OCI-LY7 (cell line): ENCODE measurements at regions not wholly inside any gene's neighbourhood (a gene's known extent, or its start where the extent isn't known, plus 50 kb on each side); places are given as distances from the start of the nearest gene placed in this dataset.

ENCODE experiments used
- BruUV-seq: library from RNA; stranded (reverse); fragments of 400-500 nt; replicated peaks from 2 replicates; lab custom pipeline; 2021; lab: Mats Ljungman, UMichigan
- CTCF ChIA-PET: fragments of 300-600 bp; sonication (Branson Sonifier 250); formaldehyde crosslinking; loops from one replicate; lab custom pipeline; 2022; ENCODE audit warnings: antibody characterized with exemption; ENCODE audit not compliant: unreplicated experiment; lab: Charles Lee
- POLR2A ChIA-PET: fragments of 300-600 bp; sonication (Branson Sonifier 250); formaldehyde crosslinking; loops from one replicate; lab custom pipeline; 2022; ENCODE audit warnings: antibody characterized with exemption; lab: Charles Lee
- DNase-seq: peaks from one replicate; pipeline ENCODE4 v3.0.0-alpha.2; 2015; ENCODE audit warnings: low spot score
- H2AFZ ChIP-seq: fragments of 200-600 bp; sonication (generic), shearing (Covaris generic); 2 replicates; pipeline ENCODE4 v1.6.1; 2014; ENCODE audit warnings: mild to moderate bottlenecking, antibody characterized with exemption, low read length, moderate library complexity
- H3K27ac ChIP-seq: fragments of 200-600 bp; sonication (generic); 2 replicates; pipeline ENCODE4 v1.5.1; 2014; ENCODE audit warnings: mixed run types, low read depth, mild to moderate bottlenecking, moderate library complexity, low read length, inconsistent platforms; ENCODE audit not compliant: poor library complexity, severe bottlenecking
- H3K36me3 ChIP-seq: fragments of 200-600 bp; sonication (generic); 2 replicates; pipeline ENCODE4 v1.6.1; 2014; ENCODE audit warnings: mild to moderate bottlenecking, antibody characterized with exemption, low read length, moderate library complexity, mixed read lengths; ENCODE audit not compliant: insufficient read depth
- H3K4me1 ChIP-seq: fragments of 200-600 bp; sonication (generic); 2 replicates; pipeline ENCODE4 v1.5.1; 2014; ENCODE audit warnings: mild to moderate bottlenecking, low read length; ENCODE audit not compliant: insufficient read depth, poor library complexity, severe bottlenecking
- H3K4me2 ChIP-seq: fragments of 200-600 bp; sonication (generic); 2 replicates; pipeline ENCODE4 v1.6.1; 2014; ENCODE audit warnings: mild to moderate bottlenecking, low read length
- H3K4me3 ChIP-seq: fragments of 200-600 bp; sonication (generic); 2 replicates; pipeline ENCODE4 v1.5.1; 2014; ENCODE audit warnings: mild to moderate bottlenecking, low read depth, low read length; ENCODE audit not compliant: poor library complexity, severe bottlenecking
- H3K79me2 ChIP-seq: fragments of 200-600 bp; sonication (generic); 2 replicates; pipeline ENCODE4 v1.6.1; 2016; ENCODE audit warnings: low read depth, mild to moderate bottlenecking, low read length, moderate library complexity, mixed read lengths; ENCODE audit not compliant: insufficient read depth
- H3K9me2 ChIP-seq: fragments of 200-600 bp; sonication (generic); 2 replicates; pipeline ENCODE4 v1.6.1; 2016; ENCODE audit warnings: mild to moderate bottlenecking, low read length, mixed read lengths; ENCODE audit not compliant: insufficient read depth
- H3K9me3 ChIP-seq: fragments of 200-600 bp; sonication (generic); 2 replicates; pipeline ENCODE4 v1.6.1; 2014; ENCODE audit warnings: mild to moderate bottlenecking, mixed run types, low read length, mixed read lengths
- H4K20me1 ChIP-seq: fragments of 200-600 bp; sonication (generic); 2 replicates; pipeline ENCODE4 v1.6.1; 2014; ENCODE audit warnings: mild to moderate bottlenecking, antibody characterized with exemption, low read length, moderate library complexity, mixed read lengths; ENCODE audit not compliant: insufficient read depth
- EZH2phosphoT487 ChIP-seq: fragments of 200-600 bp; sonication (generic); IDR thresholded peaks from 2 replicates; pipeline ENCODE4 v1.6.1; 2018; ENCODE audit warnings: low read depth, borderline replicate concordance, mild to moderate bottlenecking, mixed run types, antibody characterized with exemption, low read length, moderate library complexity, mixed read lengths
- intact Hi-C: fragments of 100-400 bp; cut with micrococcal nuclease; formaldehyde crosslinking; loops from one replicate; pipeline ENCODE4 v1.10.0; 2022; ENCODE audit not compliant: unreplicated experiment
- TF ChIP-seq, protein P1 (sequence below): fragments of 200-600 bp; sonication (generic); conservative IDR thresholded peaks from 2 replicates; pipeline ENCODE4 v1.5.1; 2014; ENCODE audit warnings: mild to moderate bottlenecking, antibody characterized with exemption, low read length, moderate library complexity, mixed read lengths

- POLR2A ChIA-PET, result interaction anchor here (0.5 kb wide), 1 partner anchor 1232 kb away, joined by 3 read pairs; no protein-coding TSS in a partner anchor
- no peaks in the 10 kb centered on the region for H3K79me2 ChIP-seq
- BruUV-seq, result no TSS peak
- no peak for TF ChIP-seq EZH2phosphoT487
- TF ChIP-seq, protein P1, sequence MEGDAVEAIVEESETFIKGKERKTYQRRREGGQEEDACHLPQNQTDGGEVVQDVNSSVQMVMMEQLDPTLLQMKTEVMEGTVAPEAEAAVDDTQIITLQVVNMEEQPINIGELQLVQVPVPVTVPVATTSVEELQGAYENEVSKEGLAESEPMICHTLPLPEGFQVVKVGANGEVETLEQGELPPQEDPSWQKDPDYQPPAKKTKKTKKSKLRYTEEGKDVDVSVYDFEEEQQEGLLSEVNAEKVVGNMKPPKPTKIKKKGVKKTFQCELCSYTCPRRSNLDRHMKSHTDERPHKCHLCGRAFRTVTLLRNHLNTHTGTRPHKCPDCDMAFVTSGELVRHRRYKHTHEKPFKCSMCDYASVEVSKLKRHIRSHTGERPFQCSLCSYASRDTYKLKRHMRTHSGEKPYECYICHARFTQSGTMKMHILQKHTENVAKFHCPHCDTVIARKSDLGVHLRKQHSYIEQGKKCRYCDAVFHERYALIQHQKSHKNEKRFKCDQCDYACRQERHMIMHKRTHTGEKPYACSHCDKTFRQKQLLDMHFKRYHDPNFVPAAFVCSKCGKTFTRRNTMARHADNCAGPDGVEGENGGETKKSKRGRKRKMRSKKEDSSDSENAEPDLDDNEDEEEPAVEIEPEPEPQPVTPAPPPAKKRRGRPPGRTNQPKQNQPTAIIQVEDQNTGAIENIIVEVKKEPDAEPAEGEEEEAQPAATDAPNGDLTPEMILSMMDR, result no peak
- no peak for DNase-seq
- no peaks in the 10 kb centered on the region for H4K20me1 ChIP-seq
- CTCF ChIA-PET, result no interaction called here
- no peak overlapping the region for H3K27ac ChIP-seq
- no peaks in the 10 kb centered on the region for H3K36me3 ChIP-seq
- H3K9me2 ChIP-seq, result no peaks in the 10 kb centered on the region
- intact Hi-C loops, result no loop called here
- H3K9me3 ChIP-seq, result no peaks in the 10 kb centered on the region
- no peak overlapping the region for H3K4me2 ChIP-seq
- H3K4me1 ChIP-seq, result no peaks in the 10 kb centered on the region
- no peak overlapping the region for H3K4me3 ChIP-seq
- H2AFZ ChIP-seq, result no peak overlapping the region
Measured at GRCh38 chr1:37270639-37271038, 203.7 kb upstream of the ZC3H12A start.

GRCh38 chr1:37272626-37273025, 201.8 kb upstream of the ZC3H12A start:
- Histone ChIP-seq H3K36me3 (no peaks in the 10 kb centered on the region), H4K20me1 (no peaks in the 10 kb centered on the region), H3K4me1 (no peaks in the 10 kb centered on the region), H2AFZ (no peak overlapping the region), H3K79me2 (no peaks in the 10 kb centered on the region), H3K4me3 (no peak overlapping the region), H3K27ac (no peak overlapping the region), H3K9me3 (no peaks in the 10 kb centered on the region), H3K9me2 (no peaks in the 10 kb centered on the region), H3K4me2 (no peak overlapping the region)
- CTCF ChIA-PET, result interaction anchor here (0.5 kb wide), 1 partner anchor 391 kb away, joined by 3 read pairs; no protein-coding TSS in a partner anchor
- POLR2A ChIA-PET, result interaction anchor here (1.0 kb wide), 1 partner anchor 19 kb away, joined by 3 read pairs; no protein-coding TSS in a partner anchor
- no TSS peak for BruUV-seq
- intact Hi-C loops, result no loop called here
- no peak for TF ChIP-seq EZH2phosphoT487
- TF ChIP-seq, protein P1, result no peak
- DNase-seq, result no peak

- CTCF ChIA-PET, result no interaction called here
- H3K27ac ChIP-seq, result no peak overlapping the region
- no peak overlapping the region for H3K4me3 ChIP-seq
- POLR2A ChIA-PET, result no interaction called here
- no peaks in the 10 kb centered on the region for H3K79me2 ChIP-seq
- intact Hi-C loops, result no loop called here
- H3K9me3 ChIP-seq, result 0 out of 2 replicates have a peak, but pooled peaks cover 1% of the 10 kb centered on the region
- no peaks in the 10 kb centered on the region for H4K20me1 ChIP-seq
- TF ChIP-seq EZH2phosphoT487, result no peak
- TF ChIP-seq, protein P1, result no peak
- H3K4me2 ChIP-seq, result no peak overlapping the region
- no TSS peak for BruUV-seq
- no peaks in the 10 kb centered on the region for H3K36me3 ChIP-seq
- no peak overlapping the region for H2AFZ ChIP-seq
- no peak for DNase-seq
- H3K4me1 ChIP-seq, result no peaks in the 10 kb centered on the region
- H3K9me2 ChIP-seq, result no peaks in the 10 kb centered on the region
Measured at GRCh38 chr1:37274486-37274885, 199.9 kb upstream of the ZC3H12A start.
